NCI-H2196 treated with DMSO at 0.1 percent for 48 hours (cell line): ENCODE measurements at regions not wholly inside any gene's neighbourhood (a gene's known extent, or its start where the extent isn't known, plus 50 kb on each side); places are given as distances from the start of the nearest gene placed in this dataset.
"Not testable (repeated sequence)": the region's sequence is repeated elsewhere in the genome, so short reads cannot be mapped to it uniquely, and the experiment has no call there.

ENCODE experiments used
- DNase-seq: peaks from one replicate; lab custom pipeline; 2025; ENCODE audit not compliant: unreplicated experiment; lab: John Stamatoyannopoulos, UW

GRCh38 chr12:13924286-13924685 lies 57.1 kb downstream of the GRIN2B start:
- DNase-seq = no peak

GRCh38 chr12:13918897-13919296 lies 62.5 kb downstream of the GRIN2B start:
- DNase-seq = no peak

GRCh38 chr12:13915096-13915495 lies 66.3 kb downstream of the GRIN2B start:
- DNase-seq = no peak

- no peak for DNase-seq
These were observed 68.0 kb downstream of the GRIN2B start for GRCh38 chr12:13913371-13913770.

- no peak for DNase-seq
These were observed 69.4 kb downstream of the GRIN2B start for GRCh38 chr12:13911756-13912554.

- DNase-seq = no peak
These were observed 75.6 kb downstream of the GRIN2B start for GRCh38 chr12:13905794-13906193.

- no peak for DNase-seq
These were observed 80.7 kb downstream of the GRIN2B start for GRCh38 chr12:13900718-13901117.

GRCh38 chr12:13898387-13898786 lies 83.0 kb downstream of the GRIN2B start:
- DNase-seq = not testable (repeated sequence)

- no peak for DNase-seq
These were observed 83.6 kb downstream of the GRIN2B start for GRCh38 chr12:13897811-13898210.

- no peak for DNase-seq
These were observed 85.3 kb downstream of the GRIN2B start for GRCh38 chr12:13896063-13896626.

GRCh38 chr12:13891902-13892301 lies 89.5 kb downstream of the GRIN2B start:
- no peak for DNase-seq

- no peak for DNase-seq
These were observed 90.5 kb downstream of the GRIN2B start for GRCh38 chr12:13890943-13891342.

GRCh38 chr12:13887779-13888388 lies 93.5 kb downstream of the GRIN2B start:
- DNase-seq = no peak

- no peak for DNase-seq
These were observed 99.2 kb downstream of the GRIN2B start for GRCh38 chr12:13882176-13882575.

- no peak for DNase-seq
These were observed 100.8 kb downstream of the GRIN2B start for GRCh38 chr12:13880613-13881012.

GRCh38 chr12:13875744-13876143 lies 105.7 kb downstream of the GRIN2B start:
- DNase-seq = no peak

GRCh38 chr12:13870255-13870654 lies 111.1 kb downstream of the GRIN2B start:
- no peak for DNase-seq

GRCh38 chr12:13864081-13864673 lies 117.2 kb downstream of the GRIN2B start:
- peak; percentile 22 for DNase-seq

- no peak for DNase-seq
These were observed 123.7 kb downstream of the GRIN2B start for GRCh38 chr12:13857750-13858149.

GRCh38 chr12:13853471-13853870 lies 127.9 kb downstream of the GRIN2B start:
- DNase-seq = no peak

GRCh38 chr12:13851828-13852227 lies 129.6 kb downstream of the GRIN2B start:
- peak; percentile 5 for DNase-seq

- DNase-seq = no peak
These were observed 131.9 kb downstream of the GRIN2B start for GRCh38 chr12:13849456-13849855.
